ENCODE measurements at regions not wholly inside any gene's neighbourhood (a gene's known extent, or its start where the extent isn't known, plus 50 kb on each side); places are given as distances from the start of the nearest gene placed in this dataset.

GRCh38 chr2:7490672-7491071 lies 573.5 kb downstream of the RNF144A start:
- TF ChIP-seq TAF1 (IDR thresholded peaks at IDR 0.05; ENCODE audit: low read depth) (no peak), TEAD4 (IDR thresholded peaks at IDR 0.05) (no peak)

GRCh38 chr2:7492719-7493118 lies 575.5 kb downstream of the RNF144A start:
- TF ChIP-seq CEBPB (IDR thresholded peaks at IDR 0.05), result no peak
- no peak for TF ChIP-seq FOXM1 (IDR thresholded peaks at IDR 0.05; ENCODE audit: borderline replicate concordance, low read depth)
- TF ChIP-seq USF1 (IDR thresholded peaks at IDR 0.05), result no peak
- TF ChIP-seq TEAD4 (IDR thresholded peaks at IDR 0.05), result no peak
- no peak for TF ChIP-seq REST (IDR thresholded peaks at IDR 0.05; ENCODE audit: low read depth)

- no peak for TF ChIP-seq MAX (IDR thresholded peaks at IDR 0.05)
- TF ChIP-seq YY1 (IDR thresholded peaks at IDR 0.05; ENCODE audit: low read depth), result no peak
- no peak for TF ChIP-seq TAF1 (IDR thresholded peaks at IDR 0.05; ENCODE audit: low read depth)
- no peak for TF ChIP-seq CREB1 (IDR thresholded peaks at IDR 0.05; ENCODE audit: low read depth)
- TF ChIP-seq CEBPB (IDR thresholded peaks at IDR 0.05), result no peak
- TF ChIP-seq REST (IDR thresholded peaks at IDR 0.05; ENCODE audit: low read depth), result no peak
- TF ChIP-seq TEAD4 (IDR thresholded peaks at IDR 0.05), result no peak
- no peak for TF ChIP-seq USF1 (IDR thresholded peaks at IDR 0.05)
- no peak for TF ChIP-seq EP300 (IDR thresholded peaks at IDR 0.05; ENCODE audit: borderline replicate concordance)
- no peak for TF ChIP-seq TCF12 (IDR thresholded peaks at IDR 0.05; ENCODE audit: low read depth)
- TF ChIP-seq ZBTB7A (IDR thresholded peaks at IDR 0.05; ENCODE audit: low read depth), result no peak
Observed at GRCh38 chr2:7497178-7497577, 580.0 kb downstream of the RNF144A start.

DNA sequence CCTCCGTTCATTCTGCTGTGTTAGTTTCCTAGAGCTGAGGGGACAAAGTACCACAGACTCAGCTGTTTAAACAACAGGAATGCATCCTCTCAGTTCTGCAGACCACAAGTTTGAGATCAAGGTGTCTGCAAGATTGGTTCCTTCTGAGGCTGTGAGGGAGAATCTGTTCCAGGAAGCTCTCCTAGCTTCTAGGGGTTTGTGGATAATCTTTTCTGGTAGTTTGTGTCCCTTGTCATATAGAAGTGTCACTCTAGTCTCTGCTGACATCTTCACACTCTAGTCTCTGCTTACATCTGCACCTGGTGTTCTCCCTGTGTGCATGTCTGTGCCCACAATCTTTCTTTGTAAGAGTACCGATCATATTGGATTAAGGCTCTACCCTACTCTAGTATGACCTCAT lies 581.8 kb downstream of the RNF144A start:
- TF ChIP-seq FOXM1 (IDR thresholded peaks at IDR 0.05; ENCODE audit: borderline replicate concordance, low read depth), result no peak
- no peak for TF ChIP-seq CEBPB (IDR thresholded peaks at IDR 0.05)
- no peak for TF ChIP-seq RAD21 (IDR thresholded peaks at IDR 0.05; ENCODE audit: low read depth)
- TF ChIP-seq YY1 (IDR thresholded peaks at IDR 0.05; ENCODE audit: low read depth), result no peak
- TF ChIP-seq EP300 (IDR thresholded peaks at IDR 0.05; ENCODE audit: borderline replicate concordance), result no peak
- no peak for TF ChIP-seq USF1 (IDR thresholded peaks at IDR 0.05)
- TF ChIP-seq NFIC (IDR thresholded peaks at IDR 0.05), result no peak
- TF ChIP-seq REST (IDR thresholded peaks at IDR 0.05; ENCODE audit: low read depth), result no peak
- no peak for TF ChIP-seq EGR1 (IDR thresholded peaks at IDR 0.05)
- no peak for TF ChIP-seq TEAD4 (IDR thresholded peaks at IDR 0.05)
- TF ChIP-seq TAF1 (IDR thresholded peaks at IDR 0.05; ENCODE audit: low read depth), result no peak
- no peak for TF ChIP-seq ZBTB7A (IDR thresholded peaks at IDR 0.05; ENCODE audit: low read depth)
- no peak for TF ChIP-seq TCF12 (IDR thresholded peaks at IDR 0.05; ENCODE audit: low read depth)
- TF ChIP-seq MAX (IDR thresholded peaks at IDR 0.05), result no peak
- TF ChIP-seq CREB1 (IDR thresholded peaks at IDR 0.05; ENCODE audit: low read depth), result no peak

DNA sequence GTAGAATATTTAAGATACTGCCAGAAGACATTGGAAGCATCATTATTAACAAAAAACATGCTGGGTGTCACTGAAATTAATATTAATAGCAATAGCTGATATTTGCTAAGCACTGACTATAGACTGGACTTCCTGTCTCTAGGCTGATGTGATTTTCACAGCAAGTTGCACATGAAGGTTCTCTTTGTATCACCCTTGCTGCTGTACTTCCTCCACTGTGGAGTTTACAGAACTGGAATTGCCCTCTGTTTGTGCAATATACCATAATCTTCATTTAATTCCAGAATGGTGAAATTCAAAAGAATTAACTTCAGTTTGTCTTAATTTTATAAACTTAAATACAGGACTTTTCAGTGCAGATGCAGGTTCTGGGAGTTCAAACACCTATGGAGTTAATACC lies 585.1 kb downstream of the RNF144A start:
- no peak for TF ChIP-seq TEAD4 (IDR thresholded peaks at IDR 0.05)
